KOPT-K1 (cell line): ENCODE measurements at regions not wholly inside any gene's neighbourhood (a gene's known extent, or its start where the extent isn't known, plus 50 kb on each side); places are given as distances from the start of the nearest gene placed in this dataset.

Experiments
- H3K27ac ChIP-seq: fragments of 200-600 bp; sonication (generic); 2 replicates; pipeline ENCODE4 v1.5.1; 2016; ENCODE audit warnings: antibody characterized with exemption, mild to moderate bottlenecking, low read depth, low read length; ENCODE audit not compliant: poor library complexity, severe bottlenecking
- H3K36me3 ChIP-seq: fragments of 200-600 bp; sonication (generic); 2 replicates; pipeline ENCODE4 v1.5.1; 2017; ENCODE audit warnings: antibody characterized with exemption, mild to moderate bottlenecking, low read length, moderate library complexity; ENCODE audit not compliant: insufficient read depth
- H3K9me3 ChIP-seq: fragments of 200-600 bp; sonication (generic); 2 replicates; pipeline ENCODE4 v1.5.1; 2017; ENCODE audit warnings: antibody characterized with exemption, low read length, mild to moderate bottlenecking; ENCODE audit not compliant: insufficient read depth, poor library complexity, severe bottlenecking

- Histone ChIP-seq H3K36me3 (no peaks in the 10 kb centered on the region), H3K27ac (no peak overlapping the region), H3K9me3 (no peaks in the 10 kb centered on the region)
Observed at GRCh38 chr11:76280151-76280881, 74.0 kb upstream of the WNT11 start.

DNA sequence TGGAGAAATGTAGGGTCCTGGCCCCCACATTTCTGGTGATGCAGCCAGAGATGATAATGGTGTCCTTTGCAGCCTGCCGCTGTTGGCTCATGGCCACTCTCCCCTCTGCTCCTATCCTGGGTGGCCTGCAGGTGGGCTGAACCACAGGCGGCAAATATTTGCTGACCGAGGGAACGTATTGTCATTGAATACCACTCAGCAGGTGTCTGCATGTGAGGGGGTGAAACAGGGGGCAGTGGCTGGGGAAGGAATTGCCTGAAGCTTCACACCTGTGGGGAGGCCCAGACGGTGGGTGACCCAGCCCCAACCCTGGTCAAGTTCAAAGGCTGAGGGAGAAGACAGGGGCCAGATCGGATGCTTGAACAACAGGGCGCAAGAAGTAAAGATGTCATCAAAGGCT, 73.3 kb upstream of the WNT11 start:
- Histone ChIP-seq H3K36me3 (no peaks in the 10 kb centered on the region), H3K27ac (no peak overlapping the region), H3K9me3 (peaks cover 5% of the 10 kb centered on the region)

GRCh38 chr11:76279038-76279437, 72.7 kb upstream of the WNT11 start:
- H3K9me3 ChIP-seq, result peaks cover 11% of the 10 kb centered on the region
- H3K36me3 ChIP-seq, result no peaks in the 10 kb centered on the region
- no peak overlapping the region for H3K27ac ChIP-seq

GRCh38 chr11:76278526-76278925, 72.2 kb upstream of the WNT11 start:
- H3K9me3 ChIP-seq, result peaks cover 14% of the 10 kb centered on the region
- H3K36me3 ChIP-seq, result no peaks in the 10 kb centered on the region
- no peak overlapping the region for H3K27ac ChIP-seq

DNA sequence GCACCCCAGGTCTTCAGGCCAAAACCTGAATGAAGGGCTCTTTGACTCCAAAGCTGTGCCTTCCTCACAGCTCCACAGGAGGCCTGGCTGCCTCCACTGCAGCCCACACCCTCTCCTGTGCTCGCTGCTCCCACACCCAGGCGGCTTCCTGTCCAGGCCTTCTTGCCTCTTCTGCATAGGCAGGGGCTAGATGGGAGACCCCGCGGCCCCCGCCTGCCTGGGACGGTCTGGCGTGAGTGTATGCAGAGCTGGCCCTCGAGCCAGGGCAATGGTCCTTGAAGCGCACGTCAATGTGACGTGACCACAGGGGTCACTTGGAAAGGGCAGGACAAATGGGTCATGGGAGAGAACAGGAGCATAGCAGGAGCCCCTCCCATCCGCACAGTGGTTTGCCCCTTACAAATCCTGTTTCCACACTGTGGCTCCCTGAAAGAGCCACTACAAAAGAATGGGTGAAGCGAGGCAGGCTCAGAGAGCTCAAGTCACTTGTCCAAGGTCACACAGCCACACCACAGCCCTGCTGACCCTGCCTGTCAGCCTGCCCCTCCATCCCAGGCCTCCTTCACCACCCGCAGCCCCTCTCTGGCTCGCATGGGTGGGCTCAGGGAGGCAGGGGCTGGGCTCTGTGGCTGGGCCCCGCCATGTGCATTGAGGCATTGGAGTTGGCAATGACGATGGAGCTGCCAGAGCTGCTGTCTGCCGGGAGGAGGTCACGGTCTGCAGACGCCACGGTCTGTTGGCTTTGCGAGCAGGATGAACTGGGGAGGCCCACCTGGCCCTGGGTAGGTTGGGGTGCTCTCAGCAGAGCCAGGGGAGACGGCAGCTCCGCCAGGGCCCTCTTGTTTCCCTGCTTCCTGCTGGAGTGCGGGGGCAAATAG, 71.2 kb upstream of the WNT11 start:
- Histone ChIP-seq H3K27ac (no peak overlapping the region), H3K36me3 (no peaks in the 10 kb centered on the region), H3K9me3 (peaks cover 14% of the 10 kb centered on the region)

- Histone ChIP-seq H3K27ac (no peak overlapping the region), H3K36me3 (no peaks in the 10 kb centered on the region), H3K9me3 (peaks cover 14% of the 10 kb centered on the region)
Observed at GRCh38 chr11:76276781-76277155, 70.5 kb upstream of the WNT11 start.

DNA sequence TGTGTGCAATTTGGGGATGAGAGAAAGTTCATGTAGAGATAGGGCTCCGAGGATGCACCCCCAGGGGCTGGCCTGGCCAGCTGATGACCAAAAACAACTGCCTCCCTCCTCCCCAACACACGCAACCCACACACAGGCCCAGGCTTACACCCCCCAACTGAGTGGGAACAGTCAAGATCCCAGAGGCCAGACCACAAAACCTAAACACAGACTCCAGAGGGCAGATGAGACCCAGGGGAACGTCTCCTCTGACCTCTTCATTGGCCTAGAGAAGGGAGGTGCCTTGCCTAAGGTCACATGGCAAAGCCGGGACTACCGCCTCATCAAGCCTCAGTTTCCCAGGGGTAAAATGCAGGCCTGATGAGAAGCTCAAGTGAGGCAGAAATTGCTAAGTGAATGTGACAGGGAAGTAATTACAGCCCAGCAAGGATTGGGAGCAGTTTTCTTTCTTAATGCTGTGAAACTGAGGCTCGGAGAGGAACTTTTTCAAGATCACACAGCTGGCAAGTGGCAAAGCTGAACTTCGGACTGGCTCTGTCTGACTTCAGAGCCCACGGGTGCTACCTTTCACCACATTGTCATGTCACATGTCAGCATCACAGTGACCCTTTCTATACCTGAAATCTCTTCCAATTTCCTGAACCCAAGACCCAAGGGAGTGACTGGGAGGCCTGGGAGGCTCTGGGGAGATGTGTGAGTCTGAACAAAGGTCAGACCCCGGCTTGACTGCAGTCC, 69.9 kb upstream of the WNT11 start:
- Histone ChIP-seq H3K9me3 (peaks cover 14% of the 10 kb centered on the region), H3K27ac (no peak overlapping the region), H3K36me3 (no peaks in the 10 kb centered on the region)

GRCh38 chr11:76275446-76275845, 69.1 kb upstream of the WNT11 start:
- peaks cover 14% of the 10 kb centered on the region for H3K9me3 ChIP-seq

GRCh38 chr11:76271068-76271467, 64.8 kb upstream of the WNT11 start:
- peaks cover 14% of the 10 kb centered on the region for H3K9me3 ChIP-seq

More at GRCh38 chr11:76275446-76275845, 69.1 kb upstream of the WNT11 start:
- H3K27ac ChIP-seq, result no peak overlapping the region
- no peaks in the 10 kb centered on the region for H3K36me3 ChIP-seq

DNA sequence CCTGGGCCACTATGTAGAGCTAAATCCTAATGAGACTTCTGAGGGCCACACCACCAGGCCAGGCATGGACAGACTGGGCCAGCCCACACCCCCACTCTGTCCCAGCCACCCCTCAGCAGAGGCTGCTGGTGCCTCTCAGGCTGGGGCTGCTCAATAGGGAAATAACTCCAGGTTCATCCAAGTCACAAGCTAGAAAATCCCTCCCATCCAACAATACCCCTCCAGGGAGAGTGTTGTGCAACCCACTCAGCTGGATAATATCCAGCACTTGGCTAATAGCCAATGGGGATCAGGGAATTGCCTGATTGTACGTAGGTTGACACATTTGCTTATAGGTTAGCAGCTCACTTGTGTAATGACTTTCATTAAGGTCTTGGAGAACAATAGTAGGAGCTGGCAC, 64.1 kb upstream of the WNT11 start:
- peaks cover 14% of the 10 kb centered on the region for H3K9me3 ChIP-seq
- no peak overlapping the region for H3K27ac ChIP-seq
- H3K36me3 ChIP-seq, result no peaks in the 10 kb centered on the region

More at GRCh38 chr11:76271068-76271467, 64.8 kb upstream of the WNT11 start:
- Histone ChIP-seq H3K27ac (no peak overlapping the region), H3K36me3 (no peaks in the 10 kb centered on the region)

- peaks cover 11% of the 10 kb centered on the region for H3K9me3 ChIP-seq
- H3K36me3 ChIP-seq, result no peaks in the 10 kb centered on the region
- H3K27ac ChIP-seq, result no peak overlapping the region
Observed at GRCh38 chr11:76269661-76270261, 63.5 kb upstream of the WNT11 start.

DNA sequence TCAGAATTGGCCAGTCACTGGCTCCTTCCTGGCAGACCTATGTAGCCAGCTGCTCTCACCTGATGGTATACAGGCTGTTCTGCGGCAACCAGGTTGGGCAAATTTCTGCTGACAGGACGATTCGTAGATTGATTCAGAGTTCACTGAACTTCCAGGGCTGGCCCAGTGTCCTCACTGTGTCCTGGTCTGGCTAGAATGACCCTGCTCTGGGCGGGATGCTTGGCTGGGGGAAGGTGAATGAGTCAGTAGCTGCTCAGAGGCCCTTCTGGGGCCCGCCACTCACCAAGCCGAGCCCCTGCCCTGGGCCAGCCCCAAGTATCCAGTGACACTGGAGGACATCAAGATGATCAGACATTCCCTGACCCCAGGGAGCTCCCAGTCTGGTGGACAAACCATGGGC, 62.9 kb upstream of the WNT11 start:
- H3K36me3 ChIP-seq, result no peaks in the 10 kb centered on the region
- no peak overlapping the region for H3K27ac ChIP-seq
- peaks cover 6% of the 10 kb centered on the region for H3K9me3 ChIP-seq

DNA sequence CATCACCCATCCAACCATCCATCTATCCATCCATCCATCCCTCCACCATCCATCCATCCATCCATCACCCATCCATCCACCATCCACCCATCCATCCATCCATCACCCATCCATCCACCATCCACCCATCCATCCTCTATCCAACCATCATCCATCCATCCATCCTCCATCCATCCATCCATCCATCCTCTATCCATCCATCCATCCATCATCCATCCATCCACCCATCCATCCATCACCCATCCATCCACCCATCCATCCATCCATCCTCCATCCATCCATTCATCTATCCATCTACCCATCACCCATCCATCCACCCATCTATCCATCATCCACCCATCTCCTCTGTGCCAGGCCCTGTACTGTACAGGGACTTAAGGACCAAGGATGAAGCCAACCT, 62.2 kb upstream of the WNT11 start:
- no peaks in the 10 kb centered on the region for H3K9me3 ChIP-seq
- H3K27ac ChIP-seq, result no peak overlapping the region
- H3K36me3 ChIP-seq, result no peaks in the 10 kb centered on the region

- H3K9me3 ChIP-seq, result no peaks in the 10 kb centered on the region
- H3K36me3 ChIP-seq, result no peaks in the 10 kb centered on the region
- H3K27ac ChIP-seq, result no peak overlapping the region
Observed at GRCh38 chr11:76267556-76267955, 61.3 kb upstream of the WNT11 start.
